ENCODE measurements at regions not wholly inside any gene's neighbourhood (a gene's known extent, or its start where the extent isn't known, plus 50 kb on each side); places are given as distances from the start of the nearest gene placed in this dataset.

GRCh38 chr4:156390599-156391324, 437.1 kb upstream of the CTSO start:
- POLR2A ChIA-PET = no interaction called here

More at GRCh38 chr4:156390599-156391324, 437.1 kb upstream of the CTSO start:
- H3K4me3 ChIP-seq (replicated peaks in 1 of 2; ENCODE audit: low read depth in 1 of 2, low read length in 2 of 2) = no peak overlapping the region
- CTCF ChIA-PET = interaction anchor here (1.3 kb wide), 1 partner anchor 12 kb away, joined by 3 read pairs; no protein-coding TSS in a partner anchor
- DNase-seq (ENCODE audit: low read depth, low spot score) (no peak), ATAC-seq (no peak)
- no peaks in the 10 kb centered on the region for H3K79me2 ChIP-seq (ENCODE audit: insufficient read depth, low read length)
- H2AFZ ChIP-seq (ENCODE audit: low read depth, low read length, poor library complexity, severe bottlenecking) = no peak overlapping the region
- H3K4me2 ChIP-seq (ENCODE audit: low read length) = no peak overlapping the region
- TF ChIP-seq ZFX (IDR thresholded peaks at IDR 0.05) = no peak
- no peak for TF ChIP-seq EZH2 (IDR thresholded peaks at IDR 0.05)
- no peak for TF ChIP-seq RAD21 (IDR thresholded peaks at IDR 0.05; ENCODE audit: low read depth)
- no peak for TF ChIP-seq POLR2A (IDR thresholded peaks at IDR 0.05; ENCODE audit: borderline replicate concordance, extremely low read depth, insufficient read depth, insufficient read length)
- TF ChIP-seq FOSL1 (IDR thresholded peaks at IDR 0.05; ENCODE audit: low read depth) = no peak
- no peak for TF ChIP-seq SIN3A (IDR thresholded peaks at IDR 0.05; ENCODE audit: low read depth)
- TF ChIP-seq REST (IDR thresholded peaks at IDR 0.05; ENCODE audit: low read depth) = no peak
- no peaks in the 10 kb centered on the region for H3K9me3 ChIP-seq (ENCODE audit: control insufficient read depth in 1 of 2, insufficient read depth in 1 of 2, low read depth in 1 of 2, low read length in 2 of 2)
- no peak overlapping the region for H3K9ac ChIP-seq (ENCODE audit: low read length)
- intact Hi-C loops (cut with micrococcal nuclease) = no loop called here
- no peaks in the 10 kb centered on the region for H3K27me3 ChIP-seq (ENCODE audit: insufficient read depth, low read length)
- H3K9me2 ChIP-seq (ENCODE audit: insufficient read depth) = no peaks in the 10 kb centered on the region
- H3K27ac ChIP-seq (ENCODE audit: low read depth, low read length) = no peak overlapping the region
- no peaks in the 10 kb centered on the region for H3K36me3 ChIP-seq (ENCODE audit: control insufficient read depth in 1 of 2, insufficient read depth in 2 of 2, low read length in 2 of 2)
- H4K20me1 ChIP-seq (ENCODE audit: insufficient read depth) = no peaks in the 10 kb centered on the region
- no TSS peak for BruUV-seq (replicated peaks)
- no peaks in the 10 kb centered on the region for H3K4me1 ChIP-seq (ENCODE audit: control insufficient read depth in 1 of 2, insufficient read depth in 2 of 2, low read length in 2 of 2)
- RAD21 ChIA-PET (ENCODE audit: low non-redundant PET in 1 of 2, low total read pairs in 2 of 2, uncharacterized antibody in 2 of 2, unreplicated experiment in 2 of 2) = no interaction called here

All from HCT116 (cell line).